ENCODE measurements at regions not wholly inside any gene's neighbourhood (a gene's known extent, or its start where the extent isn't known, plus 50 kb on each side); places are given as distances from the start of the nearest gene placed in this dataset.

GRCh38 chr2:8271461-8271860, 410.4 kb upstream of the ID2 start:
- TF ChIP-seq POLR2AphosphoS5 (IDR thresholded peaks at IDR 0.05): no peak
- no peak for TF ChIP-seq CTCF (IDR thresholded peaks at IDR 0.05)
- no peak for TF ChIP-seq EP300 (IDR thresholded peaks at IDR 0.05; ENCODE audit: low read depth)
